ENCODE measurements at regions not wholly inside any gene's neighbourhood (a gene's known extent, or its start where the extent isn't known, plus 50 kb on each side); places are given as distances from the start of the nearest gene placed in this dataset.

- Histone ChIP-seq H3K4me3 (replicated peaks; ENCODE audit: low read depth, low read length) (no peak overlapping the region), H3K27me3 (replicated peaks; ENCODE audit: control insufficient read depth, insufficient read depth, low read length) (no peaks in the 10 kb centered on the region), H3K36me3 (ENCODE audit: control insufficient read depth, insufficient read depth, low read length) (no peaks in the 10 kb centered on the region)
- TF ChIP-seq CTCF (IDR thresholded peaks at IDR 0.05; ENCODE audit: insufficient read depth, low read length, poor library complexity, severe bottlenecking): no peak
- DNase-seq (ENCODE audit: extremely low read depth, insufficient read length): no peak
These were observed 81.7 kb upstream of the DNAJC10 start for GRCh38 chr2:182634386-182634785.

- DNase-seq (ENCODE audit: extremely low read depth, insufficient read length): no peak
- H3K36me3 ChIP-seq (ENCODE audit: control insufficient read depth, insufficient read depth, low read length): no peaks in the 10 kb centered on the region
- TF ChIP-seq CTCF (IDR thresholded peaks at IDR 0.05; ENCODE audit: insufficient read depth, low read length, poor library complexity, severe bottlenecking): no peak
- H3K27me3 ChIP-seq (replicated peaks; ENCODE audit: control insufficient read depth, insufficient read depth, low read length): no peaks in the 10 kb centered on the region
- no peak overlapping the region for H3K4me3 ChIP-seq (replicated peaks; ENCODE audit: low read depth, low read length)
These were observed 79.4 kb upstream of the DNAJC10 start for GRCh38 chr2:182636699-182637098.

GRCh38 chr2:182638667-182639066 is 77.4 kb upstream of the DNAJC10 start:
- H3K4me3 ChIP-seq (replicated peaks; ENCODE audit: low read depth, low read length): no peak overlapping the region
- no peak for DNase-seq (ENCODE audit: extremely low read depth, insufficient read length)
- no peak for TF ChIP-seq CTCF (IDR thresholded peaks at IDR 0.05; ENCODE audit: insufficient read depth, low read length, poor library complexity, severe bottlenecking)
- no peaks in the 10 kb centered on the region for H3K36me3 ChIP-seq (ENCODE audit: control insufficient read depth, insufficient read depth, low read length)
- H3K27me3 ChIP-seq (replicated peaks; ENCODE audit: control insufficient read depth, insufficient read depth, low read length): no peaks in the 10 kb centered on the region

GRCh38 chr2:182639971-182640370 is 76.1 kb upstream of the DNAJC10 start:
- no peak overlapping the region for H3K4me3 ChIP-seq (replicated peaks; ENCODE audit: low read depth, low read length)
- no peaks in the 10 kb centered on the region for H3K27me3 ChIP-seq (replicated peaks; ENCODE audit: control insufficient read depth, insufficient read depth, low read length)
- DNase-seq (ENCODE audit: extremely low read depth, insufficient read length): no peak
- no peak for TF ChIP-seq CTCF (IDR thresholded peaks at IDR 0.05; ENCODE audit: insufficient read depth, low read length, poor library complexity, severe bottlenecking)
- H3K36me3 ChIP-seq (ENCODE audit: control insufficient read depth, insufficient read depth, low read length): no peaks in the 10 kb centered on the region

GRCh38 chr2:182642328-182642727 is 73.7 kb upstream of the DNAJC10 start:
- Histone ChIP-seq H3K4me3 (replicated peaks; ENCODE audit: low read depth, low read length) (no peak overlapping the region), H3K36me3 (ENCODE audit: control insufficient read depth, insufficient read depth, low read length) (no peaks in the 10 kb centered on the region), H3K27me3 (replicated peaks; ENCODE audit: control insufficient read depth, insufficient read depth, low read length) (no peaks in the 10 kb centered on the region)
- TF ChIP-seq CTCF (IDR thresholded peaks at IDR 0.05; ENCODE audit: insufficient read depth, low read length, poor library complexity, severe bottlenecking): no peak
- peak; percentile 22 for DNase-seq (ENCODE audit: extremely low read depth, insufficient read length)

GRCh38 chr2:182646763-182647498 is 69.1 kb upstream of the DNAJC10 start:
- DNase-seq (ENCODE audit: extremely low read depth, insufficient read length): no peak
- no peak for TF ChIP-seq CTCF (IDR thresholded peaks at IDR 0.05; ENCODE audit: insufficient read depth, low read length, poor library complexity, severe bottlenecking)
- Histone ChIP-seq H3K27me3 (replicated peaks; ENCODE audit: control insufficient read depth, insufficient read depth, low read length) (no peaks in the 10 kb centered on the region), H3K36me3 (ENCODE audit: control insufficient read depth, insufficient read depth, low read length) (no peaks in the 10 kb centered on the region), H3K4me3 (replicated peaks; ENCODE audit: low read depth, low read length) (no peak overlapping the region)
